GM19395 (cell line): ENCODE measurements at regions not wholly inside any gene's neighbourhood (a gene's known extent, or its start where the extent isn't known, plus 50 kb on each side); places are given as distances from the start of the nearest gene placed in this dataset.
A peak's percentile ranks its signal among the peaks of the same experiment; 100 is the strongest.
"Not testable (repeated sequence)": the region's sequence is repeated elsewhere in the genome, so short reads cannot be mapped to it uniquely, and the experiment has no call there.

ENCODE experiments used
- ATAC-seq: cut with Tn5 transposase; IDR thresholded peaks from one replicate; pipeline ENCODE4 v1.9.1; 2021; ENCODE audit warnings: mild to moderate bottlenecking, moderate library complexity; ENCODE audit not compliant: unreplicated experiment

GRCh38 chr18:24613896-24614640, 153.6 kb downstream of the HRH4 start:
- ATAC-seq: no peak

- no peak for ATAC-seq
Observed at GRCh38 chr18:24616653-24617052, 156.2 kb downstream of the HRH4 start.

GRCh38 chr18:24624421-24624820, 164.0 kb downstream of the HRH4 start:
- not testable (repeated sequence) for ATAC-seq

- ATAC-seq: no peak
Observed at GRCh38 chr18:24627644-24628315, 167.3 kb downstream of the HRH4 start.

- no peak for ATAC-seq
Observed at GRCh38 chr18:24628326-24628725, 167.9 kb downstream of the HRH4 start.

GRCh38 chr18:24629921-24630320, 169.5 kb downstream of the HRH4 start:
- ATAC-seq: no peak

- no peak for ATAC-seq
Observed at GRCh38 chr18:24630346-24630880, 170.0 kb downstream of the HRH4 start.

- no peak for ATAC-seq
Observed at GRCh38 chr18:24631243-24632025, 171.0 kb downstream of the HRH4 start.

GRCh38 chr18:24632158-24632988, 171.9 kb downstream of the HRH4 start:
- ATAC-seq: no peak

- ATAC-seq: no peak
Observed at GRCh38 chr18:24633121-24633520, 172.7 kb downstream of the HRH4 start.

- no peak for ATAC-seq
Observed at GRCh38 chr18:24649571-24649970, 189.1 kb downstream of the HRH4 start.

- no peak for ATAC-seq
Observed at GRCh38 chr18:24651434-24651833, 191.0 kb downstream of the HRH4 start.

- ATAC-seq: no peak
Observed at GRCh38 chr18:24656050-24656449, 195.6 kb downstream of the HRH4 start.

GRCh38 chr18:24656551-24657443, 196.4 kb downstream of the HRH4 start:
- ATAC-seq: no peak

- no peak for ATAC-seq
Observed at GRCh38 chr18:24657444-24657842, 197.0 kb downstream of the HRH4 start.

GRCh38 chr18:24658302-24658701, 197.9 kb downstream of the HRH4 start:
- no peak for ATAC-seq

- ATAC-seq: peak; percentile 87
Observed at GRCh38 chr18:24659827-24660720, 199.6 kb downstream of the HRH4 start.

- ATAC-seq: no peak
Observed at GRCh38 chr18:24660956-24661355, 200.5 kb downstream of the HRH4 start.

GRCh38 chr18:24662412-24662821, 202.0 kb downstream of the HRH4 start:
- ATAC-seq: no peak
